ENCODE measurements at regions not wholly inside any gene's neighbourhood (a gene's known extent, or its start where the extent isn't known, plus 50 kb on each side); places are given as distances from the start of the nearest gene placed in this dataset.

DNA sequence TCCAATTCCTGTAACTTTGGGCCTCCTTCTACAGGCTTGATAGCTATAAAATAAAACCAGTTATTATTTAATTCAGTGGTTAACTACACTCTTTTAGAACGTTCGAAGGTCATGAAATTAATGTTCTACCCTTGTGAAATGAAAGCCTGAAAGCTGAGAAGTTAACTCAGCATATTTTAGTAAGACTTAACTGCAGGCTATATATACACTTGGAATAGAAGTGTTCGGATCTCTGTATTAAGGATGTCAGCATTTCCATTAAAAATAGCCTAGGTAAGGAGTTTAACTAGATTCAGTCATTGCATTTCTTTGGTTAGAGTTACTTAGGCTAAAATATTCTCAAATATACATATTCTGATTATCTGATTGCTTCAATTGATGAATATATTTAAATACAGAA lies 229.2 kb downstream of the MRPS30 start:
- no peaks in the 10 kb centered on the region for H3K27me3 ChIP-seq (ENCODE audit: control insufficient read depth, insufficient read depth, low read length)
- no peaks in the 10 kb centered on the region for H3K36me3 ChIP-seq (ENCODE audit: control insufficient read depth, insufficient read depth, low read length)
- DNase-seq (ENCODE audit: low read depth, low spot score): no peak
- no CpG with 5 or more reads among the region's 3 CpGs for WGBS (ENCODE audit: insufficient coverage, insufficient read length)
- no peak overlapping the region for H3K4me3 ChIP-seq (ENCODE audit: low read length)
- no peaks in the 10 kb centered on the region for H3K9me3 ChIP-seq (ENCODE audit: control insufficient read depth, insufficient read depth, low read length)
- no peaks in the 10 kb centered on the region for H3K4me1 ChIP-seq (ENCODE audit: control insufficient read depth, insufficient read depth, low read length)
- no peak overlapping the region for H3K27ac ChIP-seq (ENCODE audit: low read length)

- no peak overlapping the region for H3K4me3 ChIP-seq (ENCODE audit: low read length)
- DNase-seq (ENCODE audit: low read depth, low spot score): no peak
- no CpG with 5 or more reads among the region's 3 CpGs for WGBS (ENCODE audit: insufficient coverage, insufficient read length)
Observed at GRCh38 chr5:45038366-45038987, 229.7 kb downstream of the MRPS30 start.

GRCh38 chr5:45042283-45042682 lies 233.5 kb downstream of the MRPS30 start:
- no peaks in the 10 kb centered on the region for H3K9me3 ChIP-seq (ENCODE audit: control insufficient read depth, insufficient read depth, low read length)
- WGBS (ENCODE audit: insufficient coverage, insufficient read length): no CpG with 5 or more reads among the region's 1 CpG
- no peak overlapping the region for H3K27ac ChIP-seq (ENCODE audit: low read length)
- H3K4me3 ChIP-seq (ENCODE audit: low read length): no peak overlapping the region
- no peaks in the 10 kb centered on the region for H3K27me3 ChIP-seq (ENCODE audit: control insufficient read depth, insufficient read depth, low read length)
- H3K4me1 ChIP-seq (ENCODE audit: control insufficient read depth, insufficient read depth, low read length): no peaks in the 10 kb centered on the region
- no peaks in the 10 kb centered on the region for H3K36me3 ChIP-seq (ENCODE audit: control insufficient read depth, insufficient read depth, low read length)
- DNase-seq (ENCODE audit: low read depth, low spot score): no peak

More at GRCh38 chr5:45038366-45038987, 229.7 kb downstream of the MRPS30 start:
- H3K27me3 ChIP-seq (ENCODE audit: control insufficient read depth, insufficient read depth, low read length): no peaks in the 10 kb centered on the region
- no peaks in the 10 kb centered on the region for H3K9me3 ChIP-seq (ENCODE audit: control insufficient read depth, insufficient read depth, low read length)
- no peaks in the 10 kb centered on the region for H3K4me1 ChIP-seq (ENCODE audit: control insufficient read depth, insufficient read depth, low read length)
- H3K27ac ChIP-seq (ENCODE audit: low read length): no peak overlapping the region
- no peaks in the 10 kb centered on the region for H3K36me3 ChIP-seq (ENCODE audit: control insufficient read depth, insufficient read depth, low read length)

GRCh38 chr5:45057564-45057963 lies 248.8 kb downstream of the MRPS30 start:
- no peak for DNase-seq (ENCODE audit: low read depth, low spot score)
- H3K9me3 ChIP-seq (ENCODE audit: control insufficient read depth, insufficient read depth, low read length): no peaks in the 10 kb centered on the region; the same call in 1 of the 2 replicates
- H3K4me3 ChIP-seq (ENCODE audit: low read length): no peak overlapping the region
- no peak overlapping the region for H3K27ac ChIP-seq (ENCODE audit: low read length)
- no peaks in the 10 kb centered on the region for H3K36me3 ChIP-seq (ENCODE audit: control insufficient read depth, insufficient read depth, low read length)
- no peaks in the 10 kb centered on the region for H3K27me3 ChIP-seq (ENCODE audit: control insufficient read depth, insufficient read depth, low read length)
- WGBS (ENCODE audit: insufficient coverage, insufficient read length): no CpG with 5 or more reads among the region's 3 CpGs
- no peaks in the 10 kb centered on the region for H3K4me1 ChIP-seq (ENCODE audit: control insufficient read depth, insufficient read depth, low read length)

DNA sequence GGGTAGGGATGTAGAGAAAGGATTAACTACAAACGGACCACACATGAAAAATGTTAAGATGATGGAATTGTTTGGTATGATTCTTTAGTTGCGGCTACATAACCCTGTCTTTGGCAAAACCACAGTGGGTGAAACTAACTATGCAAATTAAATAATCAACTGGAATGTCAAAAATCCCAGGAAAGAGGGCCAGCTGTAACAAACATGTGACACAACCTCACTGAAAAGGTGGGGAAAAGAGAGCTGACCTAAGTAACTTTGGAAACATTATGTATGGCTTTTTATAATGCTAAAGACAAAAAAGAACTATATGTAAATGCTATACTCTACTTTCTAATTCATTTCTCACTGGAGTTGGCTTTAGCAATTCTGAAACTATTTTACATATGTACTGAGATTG lies 252.0 kb downstream of the MRPS30 start:
- Histone ChIP-seq H3K36me3 (ENCODE audit: control insufficient read depth, insufficient read depth, low read length) (no peaks in the 10 kb centered on the region), H3K27me3 (ENCODE audit: control insufficient read depth, insufficient read depth, low read length) (no peaks in the 10 kb centered on the region), H3K4me1 (ENCODE audit: control insufficient read depth, insufficient read depth, low read length) (no peaks in the 10 kb centered on the region), H3K4me3 (ENCODE audit: low read length) (no peak overlapping the region), H3K9me3 (ENCODE audit: control insufficient read depth, insufficient read depth, low read length) (no peaks in the 10 kb centered on the region), H3K27ac (ENCODE audit: low read length) (no peak overlapping the region)
- DNase-seq (ENCODE audit: low read depth, low spot score): no peak
- WGBS (ENCODE audit: insufficient coverage, insufficient read length): no CpG with 5 or more reads among the region's 2 CpGs

DNA sequence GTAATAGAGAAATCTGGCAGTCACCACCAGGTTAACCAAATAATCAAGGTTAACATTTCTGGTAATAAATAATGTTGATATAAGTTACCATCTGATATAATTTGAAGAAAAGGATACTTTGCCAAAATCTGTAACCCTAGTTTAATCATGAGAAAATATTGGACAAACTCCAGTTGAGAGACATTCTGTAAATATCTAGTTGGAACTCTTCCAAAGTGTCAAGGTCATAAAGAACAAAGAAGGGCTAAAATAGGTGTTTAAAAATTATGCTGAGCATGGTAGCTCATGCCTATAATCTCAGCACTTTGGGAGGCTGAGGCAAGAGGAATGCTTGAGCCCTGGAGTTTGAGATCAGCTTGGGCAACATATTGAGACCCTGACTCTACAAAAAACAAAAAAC lies 253.3 kb downstream of the MRPS30 start:
- H3K27me3 ChIP-seq (ENCODE audit: control insufficient read depth, insufficient read depth, low read length): no peaks in the 10 kb centered on the region
- H3K27ac ChIP-seq (ENCODE audit: low read length): no peak overlapping the region
- H3K36me3 ChIP-seq (ENCODE audit: control insufficient read depth, insufficient read depth, low read length): no peaks in the 10 kb centered on the region
- no peak for DNase-seq (ENCODE audit: low read depth, low spot score)
- H3K4me3 ChIP-seq (ENCODE audit: low read length): no peak overlapping the region
- H3K4me1 ChIP-seq (ENCODE audit: control insufficient read depth, insufficient read depth, low read length): no peaks in the 10 kb centered on the region
- H3K9me3 ChIP-seq (ENCODE audit: control insufficient read depth, insufficient read depth, low read length): no peaks in the 10 kb centered on the region

- no peak for DNase-seq (ENCODE audit: low read depth, low spot score)
- Histone ChIP-seq H3K9me3 (ENCODE audit: control insufficient read depth, insufficient read depth, low read length) (no peaks in the 10 kb centered on the region), H3K27me3 (ENCODE audit: control insufficient read depth, insufficient read depth, low read length) (no peaks in the 10 kb centered on the region), H3K4me1 (ENCODE audit: control insufficient read depth, insufficient read depth, low read length) (no peaks in the 10 kb centered on the region), H3K36me3 (ENCODE audit: control insufficient read depth, insufficient read depth, low read length) (no peaks in the 10 kb centered on the region), H3K4me3 (ENCODE audit: low read length) (no peak overlapping the region), H3K27ac (ENCODE audit: low read length) (no peak overlapping the region)
- no CpG with 5 or more reads among the region's 2 CpGs for WGBS (ENCODE audit: insufficient coverage, insufficient read length)
Observed at GRCh38 chr5:45081082-45081481, 272.3 kb downstream of the MRPS30 start.

GRCh38 chr5:45089870-45090269 lies 281.1 kb downstream of the MRPS30 start:
- WGBS (ENCODE audit: insufficient coverage, insufficient read length): no CpG with 5 or more reads among the region's 1 CpG
- no peaks in the 10 kb centered on the region for H3K27me3 ChIP-seq (ENCODE audit: control insufficient read depth, insufficient read depth, low read length)
- no peaks in the 10 kb centered on the region for H3K9me3 ChIP-seq (ENCODE audit: control insufficient read depth, insufficient read depth, low read length)
- H3K36me3 ChIP-seq (ENCODE audit: control insufficient read depth, insufficient read depth, low read length): no peaks in the 10 kb centered on the region
- H3K27ac ChIP-seq (ENCODE audit: low read length): no peak overlapping the region
- no peak for DNase-seq (ENCODE audit: low read depth, low spot score)
- H3K4me3 ChIP-seq (ENCODE audit: low read length): no peak overlapping the region
- H3K4me1 ChIP-seq (ENCODE audit: control insufficient read depth, insufficient read depth, low read length): no peaks in the 10 kb centered on the region

- no CpG with 5 or more reads among the region's 1 CpG for WGBS (ENCODE audit: insufficient coverage, insufficient read length)
- Histone ChIP-seq H3K4me3 (ENCODE audit: low read length) (no peak overlapping the region), H3K27ac (ENCODE audit: low read length) (no peak overlapping the region), H3K27me3 (ENCODE audit: control insufficient read depth, insufficient read depth, low read length) (no peaks in the 10 kb centered on the region), H3K4me1 (ENCODE audit: control insufficient read depth, insufficient read depth, low read length) (no peaks in the 10 kb centered on the region), H3K36me3 (ENCODE audit: control insufficient read depth, insufficient read depth, low read length) (no peaks in the 10 kb centered on the region), H3K9me3 (ENCODE audit: control insufficient read depth, insufficient read depth, low read length) (no peaks in the 10 kb centered on the region)
- no peak for DNase-seq (ENCODE audit: low read depth, low spot score)
Observed at GRCh38 chr5:45093377-45093776, 284.6 kb downstream of the MRPS30 start.

GRCh38 chr5:45094876-45095440 lies 286.2 kb downstream of the MRPS30 start:
- Histone ChIP-seq H3K4me3 (ENCODE audit: low read length) (no peak overlapping the region), H3K27ac (ENCODE audit: low read length) (no peak overlapping the region), H3K27me3 (ENCODE audit: control insufficient read depth, insufficient read depth, low read length) (no peaks in the 10 kb centered on the region), H3K36me3 (ENCODE audit: control insufficient read depth, insufficient read depth, low read length) (no peaks in the 10 kb centered on the region), H3K4me1 (ENCODE audit: control insufficient read depth, insufficient read depth, low read length) (no peaks in the 10 kb centered on the region), H3K9me3 (ENCODE audit: control insufficient read depth, insufficient read depth, low read length) (no peaks in the 10 kb centered on the region)
- DNase-seq (ENCODE audit: low read depth, low spot score): no peak
- no CpG with 5 or more reads among the region's 4 CpGs for WGBS (ENCODE audit: insufficient coverage, insufficient read length)

- Histone ChIP-seq H3K36me3 (ENCODE audit: control insufficient read depth, insufficient read depth, low read length) (no peaks in the 10 kb centered on the region), H3K4me1 (ENCODE audit: control insufficient read depth, insufficient read depth, low read length) (no peaks in the 10 kb centered on the region), H3K4me3 (ENCODE audit: low read length) (no peak overlapping the region), H3K27ac (ENCODE audit: low read length) (no peak overlapping the region), H3K9me3 (ENCODE audit: control insufficient read depth, insufficient read depth, low read length) (no peaks in the 10 kb centered on the region), H3K27me3 (ENCODE audit: control insufficient read depth, insufficient read depth, low read length) (no peaks in the 10 kb centered on the region)
- DNase-seq (ENCODE audit: low read depth, low spot score): no peak
- no CpG with 5 or more reads among the region's 3 CpGs for WGBS (ENCODE audit: insufficient coverage, insufficient read length)
Observed at GRCh38 chr5:45098483-45098882, 289.7 kb downstream of the MRPS30 start.
